ENCODE measurements at regions not wholly inside any gene's neighbourhood (a gene's known extent, or its start where the extent isn't known, plus 50 kb on each side); places are given as distances from the start of the nearest gene placed in this dataset.
"Not testable (repeated sequence)": the region's sequence is repeated elsewhere in the genome, so short reads cannot be mapped to it uniquely, and the experiment has no call there.

DNA sequence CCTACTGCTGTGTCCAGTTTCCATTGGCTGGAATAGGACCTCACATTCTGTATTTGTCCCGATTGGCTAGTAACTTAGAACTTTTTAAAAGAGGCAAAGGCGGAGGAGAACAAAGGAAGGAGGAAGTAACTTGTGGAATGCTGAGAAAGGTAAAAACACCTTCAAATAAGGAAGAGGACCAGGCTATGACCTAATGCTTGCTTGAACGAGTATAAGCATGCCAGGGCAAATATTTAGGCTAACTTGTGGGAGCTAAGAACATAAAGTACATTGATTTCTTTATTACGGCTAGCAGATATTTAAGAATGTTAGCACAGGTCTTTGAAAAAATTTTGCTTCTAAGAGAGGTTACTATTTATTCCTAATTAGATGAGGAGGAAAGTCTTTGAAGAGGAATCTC, 214.5 kb upstream of the CENPE start:
- not testable (repeated sequence) for DNase-seq

DNA sequence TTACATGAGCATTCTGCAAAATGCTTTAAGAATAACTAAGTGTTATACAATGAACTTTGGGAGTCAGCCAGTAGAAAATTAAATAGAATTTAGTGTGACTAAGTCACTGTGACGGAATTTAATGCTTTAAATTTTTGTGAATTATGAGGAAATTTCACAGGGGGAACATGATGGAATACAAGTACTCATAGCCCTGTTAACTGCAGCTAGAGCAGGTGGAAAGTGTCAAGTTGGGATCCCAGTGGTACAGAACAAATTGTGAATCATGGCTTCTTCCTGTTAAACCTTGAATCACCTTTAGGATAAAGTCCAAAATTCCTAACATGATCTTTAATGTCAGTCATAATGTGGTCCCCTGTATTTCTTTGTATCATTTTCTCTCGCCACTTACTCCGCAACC, 212.2 kb upstream of the CENPE start:
- DNase-seq: no peak

GRCh38 chr4:103405415-103405814, 207.3 kb upstream of the CENPE start:
- no peak for DNase-seq

- DNase-seq: no peak
Measured at GRCh38 chr4:103403619-103404018, 205.5 kb upstream of the CENPE start.

- DNase-seq: no peak
Measured at GRCh38 chr4:103402198-103402597, 204.1 kb upstream of the CENPE start.

DNA sequence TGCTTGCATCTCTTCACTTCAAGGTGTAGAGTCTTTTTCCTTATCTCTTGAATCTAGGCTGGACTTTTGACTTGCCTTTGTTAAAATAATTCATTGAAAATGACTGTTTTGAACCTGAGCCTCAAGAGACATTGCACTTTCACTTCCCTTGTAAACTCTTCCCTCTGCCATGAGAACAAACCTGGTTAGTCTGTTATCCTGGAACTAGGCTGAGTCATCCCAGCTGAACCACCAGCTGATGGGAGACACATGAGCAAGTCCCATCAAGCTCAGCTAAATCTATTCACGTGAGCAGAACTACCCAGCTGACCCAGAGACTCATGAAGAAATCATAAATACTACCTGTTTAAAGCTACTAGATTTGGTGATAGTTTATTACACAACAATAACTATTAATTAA, 202.3 kb upstream of the CENPE start:
- DNase-seq: no peak

DNA sequence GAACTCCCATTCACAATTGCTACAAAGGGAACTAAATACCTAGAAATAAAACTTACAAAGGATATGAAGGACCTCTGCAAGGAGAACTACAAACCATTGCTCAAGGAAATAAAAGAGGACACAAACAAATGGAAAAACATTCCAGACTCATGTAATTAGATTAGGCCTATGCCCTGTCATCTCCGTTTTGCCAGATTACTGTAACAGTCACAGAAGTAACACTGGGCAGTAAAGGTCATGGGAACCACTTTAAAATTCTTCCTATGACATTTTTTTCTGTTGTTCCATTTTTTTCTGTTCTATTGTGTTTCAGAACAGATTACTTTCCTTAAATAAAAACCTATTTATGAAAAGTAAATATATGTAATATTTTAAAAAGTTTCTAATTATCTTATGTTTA, 199.4 kb upstream of the CENPE start:
- DNase-seq: no peak

DNA sequence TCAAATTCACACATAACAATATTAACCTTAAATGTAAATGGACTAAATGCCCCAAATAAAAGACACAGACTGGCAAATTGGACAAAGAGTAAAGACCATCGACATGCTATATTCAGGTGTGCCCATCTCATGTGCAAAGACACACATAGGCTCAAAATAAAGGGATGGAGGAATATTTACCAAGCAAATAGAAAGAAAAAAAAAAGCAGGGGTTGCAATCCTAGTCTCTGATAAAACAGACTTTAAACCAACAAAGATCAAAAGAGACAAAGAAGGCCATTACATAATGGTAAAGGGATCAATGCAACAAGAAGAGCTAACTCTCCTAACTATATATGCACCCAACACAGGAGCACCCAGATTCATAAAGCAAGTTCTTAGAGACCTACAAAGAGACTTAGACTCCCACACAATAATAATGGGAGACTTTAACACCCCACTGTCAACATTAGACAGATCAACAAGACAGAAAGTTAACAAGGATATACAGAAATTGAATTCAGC, 189.4 kb upstream of the CENPE start:
- DNase-seq: not testable (repeated sequence)

- not testable (repeated sequence) for DNase-seq
Measured at GRCh38 chr4:103385565-103385964, 187.4 kb upstream of the CENPE start.

- no peak for DNase-seq
Measured at GRCh38 chr4:103375278-103375677, 177.1 kb upstream of the CENPE start.

DNA sequence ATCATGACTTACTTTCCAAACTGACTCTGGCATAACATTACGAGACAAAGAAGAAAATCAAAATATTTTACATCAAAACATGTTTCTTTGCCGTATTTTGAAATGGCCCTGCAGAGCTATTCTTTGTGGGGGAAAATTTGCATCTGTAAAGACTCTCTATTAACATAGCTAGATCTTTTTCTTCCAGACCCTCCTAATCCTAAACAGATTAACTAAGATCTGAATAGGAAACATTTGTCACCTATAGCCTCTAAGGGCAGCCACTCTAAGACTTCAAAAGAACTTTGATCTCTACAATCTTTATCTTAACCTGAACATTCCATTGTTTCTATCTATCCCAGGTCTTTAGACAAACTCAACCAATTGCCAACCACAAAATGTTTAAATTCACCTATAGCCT, 176.6 kb upstream of the CENPE start:
- DNase-seq: no peak

- DNase-seq: no peak
Measured at GRCh38 chr4:103374306-103374705, 176.2 kb upstream of the CENPE start.

DNA sequence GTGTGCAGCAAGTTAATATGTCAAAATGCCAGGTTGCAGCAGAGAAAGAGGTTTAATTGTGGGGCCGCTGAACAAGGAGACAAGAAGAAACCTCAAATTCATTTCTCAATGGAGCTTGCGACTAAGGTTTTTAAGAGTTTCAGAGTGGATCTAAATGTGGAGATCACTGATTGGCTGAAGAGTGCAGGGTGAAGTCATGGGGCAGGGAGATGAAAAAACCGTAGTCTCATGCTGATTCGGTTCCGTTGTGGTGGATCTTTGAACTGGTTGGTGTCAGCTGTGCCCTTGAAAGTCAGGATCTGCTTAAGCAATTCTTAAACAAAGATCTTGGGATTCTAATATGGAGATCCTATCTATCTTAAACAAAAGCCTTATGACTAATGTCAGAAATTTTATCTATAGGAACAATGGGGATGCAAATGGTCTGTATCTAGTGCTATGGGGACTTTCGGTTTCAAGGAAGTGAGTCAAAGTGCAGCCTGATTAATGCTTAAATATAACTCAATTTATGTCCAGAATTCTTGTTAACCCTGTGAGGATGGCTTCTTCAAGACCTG, 173.9 kb upstream of the CENPE start:
- DNase-seq: no peak

DNA sequence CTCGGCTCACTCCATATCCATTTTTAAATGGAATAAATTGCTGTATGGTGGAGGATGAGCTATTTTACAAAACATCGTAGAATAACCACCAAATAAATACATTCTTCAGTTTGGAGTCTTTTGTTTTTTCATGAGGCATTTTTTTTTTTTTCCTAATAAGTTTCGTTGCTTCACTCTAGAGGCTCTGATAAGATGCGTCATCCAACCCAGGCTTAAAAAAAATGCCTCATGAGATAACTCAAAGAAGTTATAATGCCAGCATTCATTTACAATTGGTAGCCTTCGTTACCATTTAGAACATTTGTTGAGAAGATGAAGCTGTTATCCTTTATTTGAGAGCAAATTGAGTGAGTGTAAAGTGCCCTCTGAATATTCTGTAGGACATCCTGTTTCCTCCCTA, 172.2 kb upstream of the CENPE start:
- DNase-seq: no peak

GRCh38 chr4:103365285-103365684, 167.1 kb upstream of the CENPE start:
- no peak for DNase-seq

GRCh38 chr4:103364083-103364482, 165.9 kb upstream of the CENPE start:
- DNase-seq: no peak

DNA sequence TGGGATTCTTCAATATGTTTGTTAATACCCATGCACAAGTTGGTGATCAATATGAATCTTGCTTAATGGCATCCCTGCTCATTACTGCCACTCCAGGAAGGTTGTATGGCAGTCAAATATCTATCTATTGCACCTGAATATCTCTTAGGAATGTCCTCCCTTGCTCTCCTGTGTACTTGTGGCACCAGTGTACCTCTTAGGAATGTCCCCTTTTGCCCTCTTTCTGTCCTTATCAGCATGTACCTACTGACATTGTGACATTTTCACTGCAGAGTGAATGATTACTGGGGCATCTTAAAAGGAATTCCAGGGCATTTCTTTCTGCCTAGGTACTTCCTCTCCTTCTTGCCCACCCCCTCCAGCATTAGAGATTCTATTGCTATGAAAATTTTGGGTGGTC, 163.8 kb upstream of the CENPE start:
- no peak for DNase-seq

DNA sequence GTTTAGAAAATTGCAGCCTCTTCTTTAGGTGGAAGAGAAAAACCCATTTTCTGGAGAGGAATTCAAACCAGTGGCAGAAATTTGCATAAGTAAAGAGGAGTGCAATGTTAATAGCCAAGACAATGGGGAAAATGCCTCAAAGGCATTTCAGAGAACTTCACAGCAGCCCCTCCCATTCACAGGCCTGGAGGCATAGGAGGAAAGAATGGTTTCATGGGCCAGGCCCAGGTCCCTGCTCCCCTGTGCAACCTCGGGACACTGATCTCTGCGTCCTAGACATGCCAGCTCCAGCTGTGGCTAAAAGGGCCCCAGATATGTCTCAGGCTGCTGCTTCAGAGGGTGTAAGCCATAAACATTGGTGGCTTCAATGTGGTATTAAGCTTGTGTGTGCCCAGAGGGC, 161.8 kb upstream of the CENPE start:
- DNase-seq: no peak

GRCh38 chr4:103354006-103354405, 155.9 kb upstream of the CENPE start:
- no peak for DNase-seq

DNA sequence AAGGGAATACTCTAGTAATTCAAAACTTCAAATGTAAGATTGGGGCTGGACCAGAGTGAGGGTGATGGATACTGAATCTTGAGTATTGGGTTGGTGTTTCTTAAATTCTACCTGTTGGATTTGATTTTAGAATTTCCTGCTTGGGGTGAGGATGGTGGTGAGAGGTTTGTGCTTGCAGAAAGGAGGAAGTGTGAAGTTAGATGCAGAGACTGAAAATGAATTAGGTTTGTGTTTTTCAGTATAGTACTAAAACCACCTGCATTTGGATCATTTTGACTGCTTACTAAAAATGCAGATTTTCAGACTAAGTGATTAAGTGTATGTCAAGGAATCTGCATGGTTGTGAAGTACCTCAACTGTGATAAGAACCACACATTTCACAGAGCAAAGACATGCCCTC, 131.5 kb upstream of the CENPE start:
- DNase-seq: no peak

- DNase-seq: no peak
Measured at GRCh38 chr4:103324811-103325210, 126.7 kb upstream of the CENPE start.

- DNase-seq: no peak
Measured at GRCh38 chr4:103318327-103318726, 120.2 kb upstream of the CENPE start.

DNA sequence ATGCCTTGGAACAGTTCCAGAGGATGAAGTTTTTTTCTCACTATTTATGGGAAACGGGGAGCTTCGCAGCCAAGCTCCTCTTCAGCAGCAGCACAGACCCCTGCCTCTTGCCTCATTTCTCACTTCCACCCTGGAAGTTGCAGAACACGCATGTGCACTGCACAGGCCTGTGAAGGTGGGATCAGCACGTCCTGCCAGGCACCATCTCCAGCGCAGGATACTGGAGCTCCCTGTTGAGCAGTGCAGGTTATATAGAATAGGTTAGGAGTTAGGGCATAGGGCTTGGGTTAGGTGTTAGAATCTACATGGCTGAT, 110.1 kb upstream of the CENPE start:
- no peak for DNase-seq

- DNase-seq: no peak
Measured at GRCh38 chr4:103307453-103308247, 109.5 kb upstream of the CENPE start.

DNA sequence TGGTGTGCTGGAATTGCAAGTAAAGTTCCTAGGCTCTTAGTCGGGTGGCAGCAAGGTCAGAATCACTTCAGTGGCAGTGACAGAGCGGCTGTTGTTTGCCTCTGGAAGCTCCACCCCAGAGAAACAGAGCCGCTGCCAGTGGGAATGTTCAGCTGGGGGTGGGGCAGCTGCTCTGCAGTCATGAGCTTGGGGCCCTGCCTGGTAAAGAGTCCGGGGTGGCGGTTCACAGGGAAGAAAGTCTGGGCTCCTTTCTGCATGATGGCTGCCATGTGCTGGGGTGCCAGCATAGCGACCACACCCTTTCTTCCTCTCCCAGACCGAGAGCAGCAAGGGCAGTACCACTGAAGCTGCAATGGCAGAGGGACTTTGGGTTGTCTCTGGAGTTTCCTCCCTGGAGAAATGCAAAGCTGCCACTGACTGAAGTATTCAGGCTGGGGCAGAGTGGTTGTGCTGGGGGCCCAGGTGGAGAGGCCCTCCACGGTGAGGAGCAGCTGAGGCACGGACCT, 108.8 kb upstream of the CENPE start:
- DNase-seq: peak; percentile 0

All from NCI-H2171 treated with DMSO at 0.1 percent for 48 hours (cell line).